GM23338 (cell line): ENCODE measurements at regions not wholly inside any gene's neighbourhood (a gene's known extent, or its start where the extent isn't known, plus 50 kb on each side); places are given as distances from the start of the nearest gene placed in this dataset.
A peak's percentile ranks its signal among the peaks of the same experiment; 100 is the strongest.

Experiments used
- ATAC-seq: fragments of 200-7000 bp; cut with Tn5 transposase; 3 replicates; pipeline ENCODE4 v1.9.1; 2020
- DNase-seq: peaks from one replicate; pipeline ENCODE4 v3.0.0-alpha.2; 2015; ENCODE audit warnings: low spot score
- H2AFZ ChIP-seq: fragments of 200-600 bp; sonication (generic); 2 replicates; pipeline ENCODE4 v1.8.0; 2016; ENCODE audit warnings: antibody characterized with exemption, mild to moderate bottlenecking, moderate library complexity
- H3F3A ChIP-seq: fragments of 200-600 bp; sonication (generic); replicated peaks from 2 replicates; pipeline ENCODE4 v1.8.0; 2017; ENCODE audit warnings: antibody characterized with exemption, mixed run types, low read depth
- H3K27ac ChIP-seq: fragments of 200-600 bp; sonication (generic); 2 replicates; pipeline ENCODE4 v1.6.1; 2016; ENCODE audit warnings: low read depth
- H3K27me3 ChIP-seq: fragments of 200-600 bp; sonication (generic); 2 replicates; pipeline ENCODE4 v1.8.0; 2016; ENCODE audit warnings: mild to moderate bottlenecking, mixed run types, moderate library complexity; ENCODE audit not compliant: insufficient read depth
- H3K36me3 ChIP-seq: fragments of 200-600 bp; sonication (generic); 2 replicates; pipeline ENCODE4 v1.8.0; 2016; ENCODE audit warnings: mild to moderate bottlenecking; ENCODE audit not compliant: insufficient read depth
- H3K4me1 ChIP-seq: fragments of 200-600 bp; sonication (generic); 2 replicates; pipeline ENCODE4 v1.8.0; 2016; ENCODE audit warnings: mild to moderate bottlenecking, moderate library complexity; ENCODE audit not compliant: insufficient read depth
- H3K4me2 ChIP-seq: fragments of 200-600 bp; sonication (generic); 2 replicates; pipeline ENCODE4 v1.7.1; 2017; ENCODE audit warnings: mixed run types
- H3K4me3 ChIP-seq: fragments of 200-600 bp; sonication (generic); 2 replicates; pipeline ENCODE4 v1.6.1; 2016; ENCODE audit warnings: mixed run types
- H3K79me2 ChIP-seq: fragments of 200-600 bp; sonication (generic); replicated peaks from 2 replicates; pipeline ENCODE4 v1.8.0; 2017; ENCODE audit warnings: mild to moderate bottlenecking; ENCODE audit not compliant: insufficient read depth
- H3K9me2 ChIP-seq: fragments of 200-600 bp; sonication (generic); 2 replicates; pipeline ENCODE4 v1.8.0; 2017; ENCODE audit not compliant: insufficient read depth
- H4K20me1 ChIP-seq: fragments of 200-600 bp; sonication (generic); replicated peaks from 2 replicates; pipeline ENCODE4 v1.8.0; 2017; ENCODE audit warnings: mild to moderate bottlenecking; ENCODE audit not compliant: insufficient read depth
- H3K27ac Mint-ChIP-seq: 2 replicates; pipeline ENCODE4 v1.8.0; 2020; ENCODE audit warnings: inconsistent platforms, mild to moderate bottlenecking, moderate library complexity, mixed read lengths
- H3K27me3 Mint-ChIP-seq: 3 replicates; pipeline ENCODE4 v1.8.0; 2022; ENCODE audit warnings: low read depth, mild to moderate bottlenecking, moderate library complexity, mixed read lengths, inconsistent platforms; ENCODE audit not compliant: insufficient read depth, poor library complexity
- H3K36me3 Mint-ChIP-seq: 3 replicates; pipeline ENCODE4 v1.8.0; 2021; ENCODE audit warnings: low read depth, mild to moderate bottlenecking, inconsistent platforms, moderate library complexity, mixed read lengths
- H3K4me1 Mint-ChIP-seq: 3 replicates; pipeline ENCODE4 v1.8.0; 2020; ENCODE audit warnings: mild to moderate bottlenecking, inconsistent platforms, mixed read lengths
- H3K4me3 Mint-ChIP-seq: 3 replicates; pipeline ENCODE4 v1.8.0; 2021; ENCODE audit warnings: moderate library complexity, mild to moderate bottlenecking, inconsistent platforms, mixed read lengths
- H3K9me3 Mint-ChIP-seq: 3 replicates; pipeline ENCODE4 v1.8.0; 2020; ENCODE audit warnings: moderate library complexity, mild to moderate bottlenecking, inconsistent platforms, mixed read lengths
- CREB1 ChIP-seq: fragments of 250-450 bp; sonication (Bioruptor Pico); IDR thresholded peaks from 2 replicates; pipeline ENCODE4 v1.5.0; 2020; ENCODE audit warnings: low read depth, mild to moderate bottlenecking, moderate library complexity
- CTCF ChIP-seq, 2 experiments: fragments of 200-600 bp in 1 of 2; sonication (generic) in 1 of 2; conservative IDR thresholded peaks; 2 replicates each; pipeline versions ENCODE4 v1.5.1 to v1.6.1; 2016 to 2017; ENCODE audit warnings: antibody characterized with exemption in 2 of 2, low read depth in 2 of 2, mild to moderate bottlenecking in 2 of 2, moderate library complexity in 1 of 2
- EZH2 ChIP-seq: fragments of 200-600 bp; sonication (generic); IDR thresholded peaks from one replicate; pipeline ENCODE4 v1.8.0; 2017; ENCODE audit warnings: antibody characterized with exemption, mild to moderate bottlenecking, low read depth; ENCODE audit not compliant: unreplicated experiment
- EZH2phosphoT487 ChIP-seq: fragments of 200-600 bp; sonication (generic); IDR thresholded peaks from one replicate; pipeline ENCODE4 v1.8.1; 2018; ENCODE audit warnings: antibody characterized with exemption; ENCODE audit not compliant: unreplicated experiment
- JUNB ChIP-seq: IDR thresholded peaks from one replicate; pipeline ENCODE4 v1.6.1; 2016; ENCODE audit warnings: antibody characterized with exemption; ENCODE audit not compliant: unreplicated experiment
- NANOG ChIP-seq: IDR thresholded peaks from 2 replicates; pipeline ENCODE4 v1.6.1; 2016; ENCODE audit warnings: antibody characterized with exemption, borderline replicate concordance
- POLR2AphosphoS5 ChIP-seq: IDR thresholded peaks from 2 replicates; pipeline ENCODE4 v1.6.1; 2016; ENCODE audit warnings: antibody characterized with exemption, low read depth
- STAT1 ChIP-seq: IDR thresholded peaks from one replicate; pipeline ENCODE4 v1.6.1; 2016; ENCODE audit warnings: antibody characterized with exemption; ENCODE audit not compliant: unreplicated experiment
- ZNF114 ChIP-seq: fragments of 250-450 bp; sonication (Bioruptor Pico); IDR thresholded peaks from 2 replicates; pipeline ENCODE4 v1.5.0; 2020; ENCODE audit warnings: mild to moderate bottlenecking, moderate library complexity
- ZNF331 ChIP-seq: fragments of 250-450 bp; sonication (Bioruptor Pico); IDR thresholded peaks from 2 replicates; pipeline ENCODE4 v1.5.0; 2020; ENCODE audit warnings: low read depth, mild to moderate bottlenecking, moderate library complexity
- ZNF462 ChIP-seq: fragments of 250-450 bp; sonication (Bioruptor Pico); IDR thresholded peaks from 2 replicates; pipeline ENCODE4 v1.5.0; 2020; ENCODE audit warnings: mild to moderate bottlenecking, moderate library complexity
- TF ChIP-seq, protein P1 (sequence below): IDR thresholded peaks from 2 replicates; pipeline ENCODE4 v1.6.1; 2016; ENCODE audit warnings: antibody characterized with exemption
- TF ChIP-seq, protein P2 (sequence below): IDR thresholded peaks from one replicate; pipeline ENCODE4 v1.6.1; 2018; ENCODE audit warnings: antibody characterized with exemption; ENCODE audit not compliant: unreplicated experiment

- no peaks in the 10 kb centered on the region for H3K27me3 Mint-ChIP-seq
- H3K4me2 ChIP-seq = no peak overlapping the region
- no peak overlapping the region for H3K27ac Mint-ChIP-seq
- no peaks in the 10 kb centered on the region for H3K36me3 Mint-ChIP-seq
- no peaks in the 10 kb centered on the region for H3K79me2 ChIP-seq
- H3K4me1 Mint-ChIP-seq = peaks cover 6% of the 10 kb centered on the region
- no peak for TF ChIP-seq ZNF331 (CRISPR knock-in tag)
- no peak for TF ChIP-seq ZNF462 (CRISPR knock-in tag)
- TF ChIP-seq ZNF114 (CRISPR knock-in tag) = no peak
- TF ChIP-seq, protein P1, sequence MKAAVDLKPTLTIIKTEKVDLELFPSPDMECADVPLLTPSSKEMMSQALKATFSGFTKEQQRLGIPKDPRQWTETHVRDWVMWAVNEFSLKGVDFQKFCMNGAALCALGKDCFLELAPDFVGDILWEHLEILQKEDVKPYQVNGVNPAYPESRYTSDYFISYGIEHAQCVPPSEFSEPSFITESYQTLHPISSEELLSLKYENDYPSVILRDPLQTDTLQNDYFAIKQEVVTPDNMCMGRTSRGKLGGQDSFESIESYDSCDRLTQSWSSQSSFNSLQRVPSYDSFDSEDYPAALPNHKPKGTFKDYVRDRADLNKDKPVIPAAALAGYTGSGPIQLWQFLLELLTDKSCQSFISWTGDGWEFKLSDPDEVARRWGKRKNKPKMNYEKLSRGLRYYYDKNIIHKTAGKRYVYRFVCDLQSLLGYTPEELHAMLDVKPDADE = no peak
- no peak for TF ChIP-seq CTCF (conservative IDR thresholded peaks at IDR 0.05; ENCODE audit: low read depth in 2 of 2)
- TF ChIP-seq EZH2 = no peak
- no peak for TF ChIP-seq POLR2AphosphoS5
- no peak for TF ChIP-seq STAT1
- TF ChIP-seq, protein P2, sequence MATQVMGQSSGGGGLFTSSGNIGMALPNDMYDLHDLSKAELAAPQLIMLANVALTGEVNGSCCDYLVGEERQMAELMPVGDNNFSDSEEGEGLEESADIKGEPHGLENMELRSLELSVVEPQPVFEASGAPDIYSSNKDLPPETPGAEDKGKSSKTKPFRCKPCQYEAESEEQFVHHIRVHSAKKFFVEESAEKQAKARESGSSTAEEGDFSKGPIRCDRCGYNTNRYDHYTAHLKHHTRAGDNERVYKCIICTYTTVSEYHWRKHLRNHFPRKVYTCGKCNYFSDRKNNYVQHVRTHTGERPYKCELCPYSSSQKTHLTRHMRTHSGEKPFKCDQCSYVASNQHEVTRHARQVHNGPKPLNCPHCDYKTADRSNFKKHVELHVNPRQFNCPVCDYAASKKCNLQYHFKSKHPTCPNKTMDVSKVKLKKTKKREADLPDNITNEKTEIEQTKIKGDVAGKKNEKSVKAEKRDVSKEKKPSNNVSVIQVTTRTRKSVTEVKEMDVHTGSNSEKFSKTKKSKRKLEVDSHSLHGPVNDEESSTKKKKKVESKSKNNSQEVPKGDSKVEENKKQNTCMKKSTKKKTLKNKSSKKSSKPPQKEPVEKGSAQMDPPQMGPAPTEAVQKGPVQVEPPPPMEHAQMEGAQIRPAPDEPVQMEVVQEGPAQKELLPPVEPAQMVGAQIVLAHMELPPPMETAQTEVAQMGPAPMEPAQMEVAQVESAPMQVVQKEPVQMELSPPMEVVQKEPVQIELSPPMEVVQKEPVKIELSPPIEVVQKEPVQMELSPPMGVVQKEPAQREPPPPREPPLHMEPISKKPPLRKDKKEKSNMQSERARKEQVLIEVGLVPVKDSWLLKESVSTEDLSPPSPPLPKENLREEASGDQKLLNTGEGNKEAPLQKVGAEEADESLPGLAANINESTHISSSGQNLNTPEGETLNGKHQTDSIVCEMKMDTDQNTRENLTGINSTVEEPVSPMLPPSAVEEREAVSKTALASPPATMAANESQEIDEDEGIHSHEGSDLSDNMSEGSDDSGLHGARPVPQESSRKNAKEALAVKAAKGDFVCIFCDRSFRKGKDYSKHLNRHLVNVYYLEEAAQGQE = no peak
- TF ChIP-seq JUNB = no peak
- TF ChIP-seq NANOG = no peak
- TF ChIP-seq CREB1 = no peak
- no peak for TF ChIP-seq EZH2phosphoT487
- peaks cover 11% of the 10 kb centered on the region for H3K4me1 ChIP-seq
- no peaks in the 10 kb centered on the region for H3K9me2 ChIP-seq
- no peaks in the 10 kb centered on the region for H4K20me1 ChIP-seq
- no peaks in the 10 kb centered on the region for H3K9me3 Mint-ChIP-seq
- no peaks in the 10 kb centered on the region for H3K27me3 ChIP-seq
- no peaks in the 10 kb centered on the region for H3K36me3 ChIP-seq
- peak overlapping the region; percentile 79 for H2AFZ ChIP-seq
- DNase-seq (no peak), ATAC-seq (no peak)
- H3F3A ChIP-seq = no peaks in the 10 kb centered on the region
- H3K4me3 ChIP-seq = no peak overlapping the region
- H3K4me3 Mint-ChIP-seq = no peak overlapping the region
- H3K27ac ChIP-seq = no peak overlapping the region
Measured at GRCh38 chr7:21200503-21200902, 227.4 kb upstream of the SP4 start.
